Endothelial cell of umbilical vein (primary cell): ENCODE measurements at regions not wholly inside any gene's neighbourhood (a gene's known extent, or its start where the extent isn't known, plus 50 kb on each side); places are given as distances from the start of the nearest gene placed in this dataset.

Experiments used
- BruUV-seq: library from RNA; stranded (reverse); fragments of 400-500 nt; replicated peaks from 2 replicates; lab custom pipeline; 2021; lab: Mats Ljungman, UMichigan
- CTCF ChIA-PET: fragments of 300-600, 350-600 bp; sonication (Branson Sonifier 250); formaldehyde crosslinking; loops from one replicate; lab custom pipeline; 2021; ENCODE audit warnings: antibody characterized with exemption, inconsistent platforms; lab: Charles Lee
- POLR2A ChIA-PET: fragments of 300-600, 350-600 bp; sonication (Branson Sonifier 250); formaldehyde crosslinking; loops from one replicate; lab custom pipeline; 2021; ENCODE audit warnings: antibody characterized with exemption, inconsistent platforms; lab: Charles Lee
- DNase-seq: peaks from one replicate; pipeline ENCODE4 v3.0.0-alpha.2; 2011; ENCODE audit warnings: low read depth, low spot score
- FAIRE-seq: peaks from 2 replicates; lab custom pipeline; 2011; peaks lifted over from hg19 to GRCh38; lab: Jason Lieb, UNC
- H2AFZ ChIP-seq: 2 replicates; pipeline ENCODE4 v1.6.0; 2012; ENCODE audit warnings: low read depth, low read length, control low read depth, inconsistent platforms
- H3K27ac ChIP-seq: 2 replicates; pipeline ENCODE4 v1.5.1; 2011; ENCODE audit warnings: low read depth, mild to moderate bottlenecking, control low read depth, low read length, moderate library complexity; ENCODE audit not compliant: insufficient read depth
- H3K27me3 ChIP-seq, 2 experiments: 2 replicates each; pipeline versions ENCODE4 v1.6.0 to v1.6.1; 2011; ENCODE audit warnings: low read length in 2 of 2, mixed read lengths in 1 of 2; ENCODE audit not compliant: control insufficient read depth in 2 of 2, insufficient read depth in 2 of 2
- H3K36me3 ChIP-seq, 2 experiments: 2 replicates in 1 of 2; 3 replicates in 1 of 2; pipeline ENCODE4 v1.5.1; 2011; ENCODE audit warnings: low read length in 2 of 2, mild to moderate bottlenecking in 1 of 2, moderate library complexity in 1 of 2; ENCODE audit not compliant: control insufficient read depth in 2 of 2, insufficient read depth in 2 of 2; ENCODE audit errors: extremely low read depth in 1 of 2
- H3K4me1 ChIP-seq: 3 replicates; pipeline ENCODE4 v1.5.1; 2011; ENCODE audit warnings: mild to moderate bottlenecking, low read length; ENCODE audit not compliant: control insufficient read depth, insufficient read depth; ENCODE audit errors: extremely low read depth
- H3K4me2 ChIP-seq: 2 replicates; pipeline ENCODE4 v1.6.1; 2011; ENCODE audit warnings: low read length, control low read depth, mixed read lengths; ENCODE audit not compliant: insufficient read depth
- H3K4me3 ChIP-seq, 3 experiments: fragments of 200-600 bp in 1 of 3; sonication (generic), shearing (Covaris generic) in 1 of 3; replicated peaks in 1 of 3; 2 replicates each; pipeline ENCODE4 v1.5.1; 2011 to 2016; ENCODE audit warnings: control low read depth in 3 of 3, low read length in 3 of 3, mild to moderate bottlenecking in 2 of 3, inconsistent platforms in 1 of 3, low read depth in 1 of 3, moderate library complexity in 1 of 3; ENCODE audit not compliant: insufficient read depth in 1 of 3
- H3K79me2 ChIP-seq: 2 replicates; pipeline ENCODE4 v1.6.0; 2012; ENCODE audit warnings: low read length, inconsistent platforms; ENCODE audit not compliant: control insufficient read depth, insufficient read depth
- H3K9ac ChIP-seq: replicated peaks from 2 replicates; pipeline ENCODE3; 2011; ENCODE audit warnings: low read length, control low read depth; ENCODE audit not compliant: insufficient read depth; ENCODE audit errors: extremely low read depth
- H3K9me1 ChIP-seq: replicated peaks from 3 replicates; pipeline ENCODE4 v1.6.0; 2011; ENCODE audit warnings: mild to moderate bottlenecking, low read length; ENCODE audit not compliant: control insufficient read depth, insufficient read depth; ENCODE audit errors: extremely low read depth
- H3K9me3 ChIP-seq: replicated peaks from 2 replicates; pipeline ENCODE4 v1.5.1; 2012; ENCODE audit warnings: low read length, inconsistent platforms; ENCODE audit not compliant: control insufficient read depth, insufficient read depth
- H4K20me1 ChIP-seq: replicated peaks from 2 replicates; pipeline ENCODE3; 2011; ENCODE audit warnings: mild to moderate bottlenecking, low read length; ENCODE audit not compliant: control insufficient read depth, insufficient read depth; ENCODE audit errors: extremely low read depth
- EZH2 ChIP-seq: IDR thresholded peaks from 2 replicates; pipeline ENCODE4 v1.6.1; 2012; ENCODE audit warnings: borderline replicate concordance, low read depth, mild to moderate bottlenecking, moderate library complexity, low read length, inconsistent platforms; ENCODE audit not compliant: severe bottlenecking
- FOS ChIP-seq: IDR thresholded peaks from 2 replicates; pipeline ENCODE4 v1.6.1; 2011; ENCODE audit warnings: mild to moderate bottlenecking, low read length, moderate library complexity, borderline replicate concordance; ENCODE audit not compliant: insufficient read depth
- GATA2 ChIP-seq: IDR thresholded peaks from 2 replicates; pipeline ENCODE4 v1.7.0; 2011; ENCODE audit warnings: low read depth, mild to moderate bottlenecking, moderate library complexity, mixed read lengths, low read length; ENCODE audit not compliant: insufficient read length, insufficient read depth
- JUN ChIP-seq: IDR thresholded peaks from 2 replicates; pipeline ENCODE4 v1.6.1; 2011; ENCODE audit warnings: borderline replicate concordance, low read depth; ENCODE audit not compliant: insufficient read length, insufficient read depth
- MYC ChIP-seq: IDR thresholded peaks from one replicate; pipeline ENCODE4 v1.6.1; 2011; ENCODE audit warnings: mild to moderate bottlenecking, low read depth, low read length
- POLR2A ChIP-seq: IDR thresholded peaks from 2 replicates; pipeline ENCODE4 v1.6.1; 2012; ENCODE audit warnings: low read depth, mild to moderate bottlenecking, control low read depth, low read length
- POLR2AphosphoS5 ChIP-seq: IDR thresholded peaks from 2 replicates; pipeline ENCODE4 v1.6.1; 2012; ENCODE audit warnings: low read depth, mild to moderate bottlenecking, control low read depth, low read length, moderate library complexity; ENCODE audit not compliant: insufficient read depth
- dilution Hi-C: fragments of 300-500 bp; cut with MboI; formaldehyde crosslinking; loops from one replicate; pipeline ENCODE4 v1.15.0; 2019; ENCODE audit warnings: low sequenced_read_pairs; ENCODE audit not compliant: extremely low pct_ligation_motif_present
- intact Hi-C: fragments of 100-400 bp; cut with micrococcal nuclease; formaldehyde crosslinking; loops from one replicate; pipeline ENCODE4 v1.10.0; 2022
- TF ChIP-seq, protein P1 (sequence below): IDR thresholded peaks from 2 replicates; pipeline ENCODE4 v1.6.1; 2011; ENCODE audit not compliant: insufficient read depth, insufficient read length
- TF ChIP-seq, protein P2 (sequence below), 2 donors: IDR thresholded peaks; 1 replicate in 1 of 2; 2 replicates in 1 of 2; pipeline ENCODE4 v1.5.1; 2011; ENCODE audit warnings: low read length in 2 of 2, mild to moderate bottlenecking in 2 of 2, moderate library complexity in 2 of 2, control low read depth in 1 of 2, inconsistent platforms in 1 of 2, low read depth in 1 of 2; ENCODE audit not compliant: insufficient read depth in 1 of 2; ENCODE audit errors: extremely low read depth in 1 of 2

DNA sequence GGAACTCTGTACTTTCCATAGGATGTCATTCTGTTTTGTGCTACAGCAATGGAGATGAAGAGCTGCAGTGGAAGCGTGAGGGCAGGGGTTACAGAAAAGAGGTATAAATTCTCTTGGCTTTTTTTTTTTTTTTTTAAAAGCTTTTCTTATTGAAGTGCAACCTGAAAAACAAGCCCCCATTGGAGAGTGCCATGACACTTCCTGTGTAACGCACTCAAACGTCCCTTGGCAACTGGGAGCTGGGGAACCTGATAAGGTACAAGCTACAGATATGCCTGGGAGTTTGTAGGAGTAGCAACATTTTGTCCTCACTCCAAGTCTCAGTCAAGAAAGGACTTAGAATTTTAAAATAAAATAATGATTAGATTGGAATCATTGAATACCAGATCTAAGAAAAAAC lies 512.1 kb downstream of the RPS24 start:
- POLR2A ChIA-PET = interaction anchor here (0.6 kb wide), 1 partner anchor 20 kb away, joined by 3 read pairs; no protein-coding TSS in a partner anchor
- FAIRE-seq = no peak

More for the DNA sequence above, 512.1 kb downstream of the RPS24 start:
- no peaks in the 10 kb centered on the region for H3K9me3 ChIP-seq
- no peaks in the 10 kb centered on the region for H3K79me2 ChIP-seq
- dilution Hi-C loops = no loop called here
- no peaks in the 10 kb centered on the region for H4K20me1 ChIP-seq
- no TSS peak for BruUV-seq
- intact Hi-C loops = no loop called here
- TF ChIP-seq FOS = no peak
- no peak for TF ChIP-seq EZH2
- TF ChIP-seq, protein P1, sequence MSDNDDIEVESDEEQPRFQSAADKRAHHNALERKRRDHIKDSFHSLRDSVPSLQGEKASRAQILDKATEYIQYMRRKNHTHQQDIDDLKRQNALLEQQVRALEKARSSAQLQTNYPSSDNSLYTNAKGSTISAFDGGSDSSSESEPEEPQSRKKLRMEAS = no peak
- TF ChIP-seq JUN = no peak
- no peak for TF ChIP-seq POLR2A
- TF ChIP-seq MYC = no peak
- no peak for TF ChIP-seq POLR2AphosphoS5
- no peak for TF ChIP-seq GATA2
- TF ChIP-seq, protein P2, sequence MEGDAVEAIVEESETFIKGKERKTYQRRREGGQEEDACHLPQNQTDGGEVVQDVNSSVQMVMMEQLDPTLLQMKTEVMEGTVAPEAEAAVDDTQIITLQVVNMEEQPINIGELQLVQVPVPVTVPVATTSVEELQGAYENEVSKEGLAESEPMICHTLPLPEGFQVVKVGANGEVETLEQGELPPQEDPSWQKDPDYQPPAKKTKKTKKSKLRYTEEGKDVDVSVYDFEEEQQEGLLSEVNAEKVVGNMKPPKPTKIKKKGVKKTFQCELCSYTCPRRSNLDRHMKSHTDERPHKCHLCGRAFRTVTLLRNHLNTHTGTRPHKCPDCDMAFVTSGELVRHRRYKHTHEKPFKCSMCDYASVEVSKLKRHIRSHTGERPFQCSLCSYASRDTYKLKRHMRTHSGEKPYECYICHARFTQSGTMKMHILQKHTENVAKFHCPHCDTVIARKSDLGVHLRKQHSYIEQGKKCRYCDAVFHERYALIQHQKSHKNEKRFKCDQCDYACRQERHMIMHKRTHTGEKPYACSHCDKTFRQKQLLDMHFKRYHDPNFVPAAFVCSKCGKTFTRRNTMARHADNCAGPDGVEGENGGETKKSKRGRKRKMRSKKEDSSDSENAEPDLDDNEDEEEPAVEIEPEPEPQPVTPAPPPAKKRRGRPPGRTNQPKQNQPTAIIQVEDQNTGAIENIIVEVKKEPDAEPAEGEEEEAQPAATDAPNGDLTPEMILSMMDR (IDR thresholded peaks at IDR 0.05; ENCODE audit: extremely low read depth in 1 of 2, insufficient read depth in 1 of 2, low read depth in 1 of 2, low read length in 2 of 2) = no peak
- no peak overlapping the region for H2AFZ ChIP-seq
- no peak for DNase-seq
- no peak overlapping the region for H3K27ac ChIP-seq
- H3K9ac ChIP-seq = no peak overlapping the region
- peaks cover 12 to 15% of the 10 kb centered on the region in 2 experiments for H3K27me3 ChIP-seq
- H3K36me3 ChIP-seq = no peaks in the 10 kb centered on the region
- H3K4me1 ChIP-seq = no peaks in the 10 kb centered on the region
- no peak overlapping the region for H3K4me2 ChIP-seq
- H3K4me3 ChIP-seq = no peak overlapping the region
- H3K9me1 ChIP-seq = no peaks in the 10 kb centered on the region
- CTCF ChIA-PET = no interaction called here
